Right lobe of liver (tissue), 6 donors: ENCODE measurements at regions not wholly inside any gene's neighbourhood (a gene's known extent, or its start where the extent isn't known, plus 50 kb on each side); places are given as distances from the start of the nearest gene placed in this dataset.

Source experiments
- ATAC-seq, 4 donors: fragments of 200-7000 bp; cut with Tn5 transposase; one replicate each; pipeline ENCODE4 v1.9.1; 2020; ENCODE audit warnings: mild to moderate bottlenecking in 4 of 4, moderate library complexity in 4 of 4
- DNase-seq, 3 donors: peaks; one replicate each; pipeline ENCODE4 v3.0.0-alpha.2; 2020
- H3K27ac ChIP-seq, 3 donors: fragments of 200-600 bp; one replicate each; pipeline ENCODE4 v1.8.0; 2022
- H3K27me3 ChIP-seq, 2 donors: fragments of 200-600 bp; one replicate each; pipeline ENCODE4 v1.8.0; 2022
- H3K36me3 ChIP-seq, 4 donors: fragments of 200-600 bp; sonication (generic) in 1 of 4; one replicate each; pipeline versions ENCODE4 v1.5.1 to v1.8.0; 2017 to 2022; ENCODE audit warnings: control low read depth in 1 of 4
- H3K4me1 ChIP-seq, 4 donors: fragments of 200-600 bp; sonication (generic) in 1 of 4; one replicate each; pipeline versions ENCODE4 v1.5.1 to v1.8.0; 2017 to 2022; ENCODE audit warnings: control low read depth in 1 of 4
- H3K4me3 ChIP-seq, 3 donors: fragments of 200-600 bp; one replicate each; pipeline ENCODE4 v1.8.0; 2022
- H3K9me3 ChIP-seq, 4 donors: fragments of 200-600 bp; sonication (generic) in 1 of 4; one replicate each; pipeline versions ENCODE4 v1.5.1 to v1.8.0; 2017 to 2022; ENCODE audit warnings: control low read depth in 1 of 4
- CTCF ChIP-seq, 4 donors: fragments of 200-600 bp in 3 of 4; fragments of 450-650 bp in 1 of 4; IDR thresholded peaks; one replicate each; pipeline versions ENCODE4 v1.5.1 to v1.8.0; 2016 to 2022; ENCODE audit warnings: antibody characterized with exemption in 4 of 4, mild to moderate bottlenecking in 2 of 4
- POLR2A ChIP-seq: fragments of 450-650 bp; IDR thresholded peaks from one replicate; pipeline ENCODE4 v1.6.1; 2017; ENCODE audit warnings: antibody characterized with exemption, mild to moderate bottlenecking
- WGBS: methylation state at CpG from one replicate; pipeline ENCODE4 v1.1.6; 2018; ENCODE audit warnings: low coverage, low lambda C conversion rate; ENCODE audit not compliant: insufficient coverage; ENCODE audit errors: missing lambda C conversion rate; 5-methylcytosine and 5-hydroxymethylcytosine counted together
- intact Hi-C, 2 donors: fragments of 100-400 bp; cut with DNase I; formaldehyde crosslinking; loops; one replicate each; pipeline versions ENCODE4 v1.11.2 to v1.14.1; 2022
- donor health status: DM: no; HTN: yes; CAD: no.
- donor health status: DM: no; HTN: no; CAD: no.
- donor health status: DM: no; HTN: no; CAD: no.
- donor health status: DM: no; HTN: yes; CAD: no.
- donor health status: DM: no; HTN: yes; CAD: no.

- DNase-seq (no peak), ATAC-seq (no peak)
- TF ChIP-seq POLR2A (no peak), CTCF (IDR thresholded peaks at IDR 0.05) (no peak)
- Histone ChIP-seq H3K4me1 (no peaks in the 10 kb centered on the region), H3K4me3 (no peak overlapping the region), H3K27me3 (no peaks in the 10 kb centered on the region), H3K36me3 (no peaks in the 10 kb centered on the region), H3K9me3 (no peaks in the 10 kb centered on the region), H3K27ac (no peak overlapping the region)
- 49% methylated on average over 3 of the region's 3 CpGs for WGBS
- intact Hi-C loops: no loop called here
These were observed 632.3 kb upstream of the SETBP1 start for GRCh38 chr18:44048435-44048834.

GRCh38 chr18:44048846-44049245 lies 631.8 kb upstream of the SETBP1 start:
- Histone ChIP-seq H3K27me3 (no peaks in the 10 kb centered on the region), H3K4me3 (no peak overlapping the region), H3K4me1 (no peaks in the 10 kb centered on the region), H3K9me3 (no peaks in the 10 kb centered on the region), H3K27ac (no peak overlapping the region), H3K36me3 (no peaks in the 10 kb centered on the region)
- WGBS: 33% methylated on average over 2 of the region's 2 CpGs
- ATAC-seq (no peak), DNase-seq (no peak)
- TF ChIP-seq POLR2A (no peak), CTCF (IDR thresholded peaks at IDR 0.05) (no peak)
- intact Hi-C loops: no loop called here

- H3K27me3 ChIP-seq: no peaks in the 10 kb centered on the region
- ATAC-seq: no peak
- 42% methylated on average over 1 of the region's 1 CpG for whole genome bisulfite sequencing
- TF ChIP-seq POLR2A: no peak
- TF ChIP-seq CTCF (IDR thresholded peaks at IDR 0.05): no peak
- intact Hi-C loops: no loop called here
- H3K4me1 ChIP-seq: no peaks in the 10 kb centered on the region
- no peaks in the 10 kb centered on the region for H3K9me3 ChIP-seq
- no peak for DNase-seq
- H3K36me3 ChIP-seq: no peaks in the 10 kb centered on the region
- no peak overlapping the region for H3K27ac ChIP-seq
- H3K4me3 ChIP-seq: no peak overlapping the region
These were observed 629.7 kb upstream of the SETBP1 start for GRCh38 chr18:44051026-44051425.

DNA sequence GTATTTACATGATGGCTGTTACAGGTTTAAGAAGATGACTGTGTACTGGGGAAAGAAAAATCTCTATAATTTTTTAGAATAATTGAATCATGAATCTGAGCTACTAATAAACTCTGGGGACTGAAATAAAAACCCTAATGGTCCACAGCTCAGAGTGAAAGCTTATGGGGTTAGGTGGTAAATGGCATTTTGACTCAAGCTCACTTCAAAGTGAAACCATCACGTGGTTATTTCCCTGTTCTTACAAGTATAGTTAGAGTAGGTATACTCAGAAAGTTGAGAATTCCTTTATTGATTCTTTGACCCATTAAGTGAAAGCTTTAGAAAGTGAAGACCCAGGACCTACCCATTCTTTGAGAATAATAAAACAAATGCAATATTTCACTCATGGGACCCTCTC lies 626.2 kb upstream of the SETBP1 start:
- no peaks in the 10 kb centered on the region for H3K4me1 ChIP-seq
- H3K9me3 ChIP-seq: no peaks in the 10 kb centered on the region
- H3K27me3 ChIP-seq: no peaks in the 10 kb centered on the region
- no peak overlapping the region for H3K27ac ChIP-seq
- intact Hi-C loops: no loop called here
- no peak for TF ChIP-seq CTCF (IDR thresholded peaks at IDR 0.05)
- TF ChIP-seq POLR2A: no peak
- WGBS: 24% methylated on average over 1 of the region's 1 CpG
- no peaks in the 10 kb centered on the region for H3K36me3 ChIP-seq
- DNase-seq: no peak
- H3K4me3 ChIP-seq: no peak overlapping the region
- ATAC-seq: no peak

- intact Hi-C loops: no loop called here
- 67% methylated on average over 2 of the region's 3 CpGs for WGBS
- H3K9me3 ChIP-seq: no peaks in the 10 kb centered on the region
- H3K27ac ChIP-seq: no peak overlapping the region
- H3K4me1 ChIP-seq: no peaks in the 10 kb centered on the region
- H3K36me3 ChIP-seq: no peaks in the 10 kb centered on the region
- no peak overlapping the region for H3K4me3 ChIP-seq
- TF ChIP-seq POLR2A: no peak
- TF ChIP-seq CTCF (IDR thresholded peaks at IDR 0.05): no peak
- DNase-seq (peak in 2 of 3 donors; percentile 15 to 46), ATAC-seq (peak in 1 of 4 donors; percentile 38)
- no peaks in the 10 kb centered on the region for H3K27me3 ChIP-seq
These were observed 620.5 kb upstream of the SETBP1 start for GRCh38 chr18:44060197-44060596.
